Osteocyte (in vitro differentiated cells): ENCODE measurements at regions not wholly inside any gene's neighbourhood (a gene's known extent, or its start where the extent isn't known, plus 50 kb on each side); places are given as distances from the start of the nearest gene placed in this dataset.
A peak's percentile ranks its signal among the peaks of the same experiment; 100 is the strongest.

ENCODE experiments used
- DNase-seq: peaks from one replicate; pipeline ENCODE4 v3.0.0; 2021; ENCODE audit warnings: mixed read lengths; ENCODE audit not compliant: unreplicated experiment; ENCODE audit errors: extremely low spot score
- H3K27ac Mint-ChIP-seq: one replicate; pipeline ENCODE4 v1.8.0; 2021; ENCODE audit warnings: mild to moderate bottlenecking, mixed read lengths; ENCODE audit not compliant: unreplicated experiment
- H3K27me3 Mint-ChIP-seq: one replicate; pipeline ENCODE4 v1.8.0; 2021; ENCODE audit warnings: mixed read lengths; ENCODE audit not compliant: unreplicated experiment
- H3K36me3 Mint-ChIP-seq: one replicate; pipeline ENCODE4 v1.8.0; 2021; ENCODE audit warnings: mixed read lengths; ENCODE audit not compliant: unreplicated experiment
- H3K4me1 Mint-ChIP-seq: one replicate; pipeline ENCODE4 v1.8.0; 2021; ENCODE audit warnings: mixed read lengths; ENCODE audit not compliant: unreplicated experiment
- H3K4me3 Mint-ChIP-seq: one replicate; pipeline ENCODE4 v1.8.0; 2021; ENCODE audit warnings: mild to moderate bottlenecking, moderate library complexity, mixed read lengths; ENCODE audit not compliant: unreplicated experiment
- H3K9me3 Mint-ChIP-seq: one replicate; pipeline ENCODE4 v1.8.0; 2021; ENCODE audit warnings: mixed read lengths; ENCODE audit not compliant: unreplicated experiment
- CTCF ChIP-seq: fragments of 200-600 bp; sonication (generic); IDR thresholded peaks from 2 replicates; pipeline ENCODE4 v1.5.0; 2021; ENCODE audit warnings: antibody characterized with exemption, mild to moderate bottlenecking, moderate library complexity

GRCh38 chr6:71411882-71412281 is 123.3 kb downstream of the OGFRL1 start:
- DNase-seq: no peak
- Mint-ChIP-seq H3K36me3 (peaks cover 34% of the 10 kb centered on the region), H3K27ac (peak overlapping the region; percentile 78), H3K9me3 (no peaks in the 10 kb centered on the region), H3K4me3 (no peak overlapping the region), H3K4me1 (peaks cover 64% of the 10 kb centered on the region), H3K27me3 (no peaks in the 10 kb centered on the region)
- no peak for TF ChIP-seq CTCF

GRCh38 chr6:71412559-71413140 is 124.0 kb downstream of the OGFRL1 start:
- peak overlapping the region; percentile 78 for H3K27ac Mint-ChIP-seq
- H3K4me1 Mint-ChIP-seq: peaks cover 60% of the 10 kb centered on the region
- peaks cover 38% of the 10 kb centered on the region for H3K36me3 Mint-ChIP-seq
- H3K4me3 Mint-ChIP-seq: peak overlapping the region; percentile 11
- H3K9me3 Mint-ChIP-seq: no peaks in the 10 kb centered on the region
- TF ChIP-seq CTCF: no peak
- no peaks in the 10 kb centered on the region for H3K27me3 Mint-ChIP-seq
- no peak for DNase-seq

GRCh38 chr6:71414486-71414885 is 125.9 kb downstream of the OGFRL1 start:
- peak overlapping the region; percentile 47 for H3K27ac Mint-ChIP-seq
- no peaks in the 10 kb centered on the region for H3K27me3 Mint-ChIP-seq
- DNase-seq: no peak
- H3K4me3 Mint-ChIP-seq: no peak overlapping the region
- peaks cover 35% of the 10 kb centered on the region for H3K36me3 Mint-ChIP-seq
- H3K9me3 Mint-ChIP-seq: no peaks in the 10 kb centered on the region
- no peak for TF ChIP-seq CTCF
- H3K4me1 Mint-ChIP-seq: peaks cover 68% of the 10 kb centered on the region

- no peaks in the 10 kb centered on the region for H3K9me3 Mint-ChIP-seq
- peaks cover 33% of the 10 kb centered on the region for H3K4me1 Mint-ChIP-seq
- no peaks in the 10 kb centered on the region for H3K27me3 Mint-ChIP-seq
- TF ChIP-seq CTCF: no peak
- no peak for DNase-seq
- H3K36me3 Mint-ChIP-seq: peaks cover 20% of the 10 kb centered on the region
- peak overlapping the region; percentile 88 for H3K27ac Mint-ChIP-seq
- peak overlapping the region; percentile 91 for H3K4me3 Mint-ChIP-seq
Observed at GRCh38 chr6:71419217-71420094, 130.8 kb downstream of the OGFRL1 start.

- H3K27ac Mint-ChIP-seq: peak overlapping the region; percentile 90
- H3K27me3 Mint-ChIP-seq: no peaks in the 10 kb centered on the region
- H3K36me3 Mint-ChIP-seq: peaks cover 16% of the 10 kb centered on the region
- DNase-seq: peak; percentile 86
- TF ChIP-seq CTCF: peak; percentile 48
- no peaks in the 10 kb centered on the region for H3K9me3 Mint-ChIP-seq
- H3K4me1 Mint-ChIP-seq: peaks cover 29% of the 10 kb centered on the region
- peak overlapping the region; percentile 91 for H3K4me3 Mint-ChIP-seq
Observed at GRCh38 chr6:71420095-71420692, 131.6 kb downstream of the OGFRL1 start.
